Naive thymus-derived CD4-positive, alpha-beta T cell (primary cell): ENCODE measurements at regions not wholly inside any gene's neighbourhood (a gene's known extent, or its start where the extent isn't known, plus 50 kb on each side); places are given as distances from the start of the nearest gene placed in this dataset.

ENCODE experiments used
- ATAC-seq: fragments of 150-1000 bp; cut with Tn5 transposase; 2 replicates; pipeline ENCODE4 v1.10.0; 2021; ENCODE audit warnings: mild to moderate bottlenecking, moderate library complexity
- CTCF ChIA-PET: fragments of 350-600 bp; sonication (Branson Sonifier 250); formaldehyde crosslinking; loops from one replicate; lab custom pipeline; 2021; ENCODE audit warnings: antibody characterized with exemption; lab: Charles Lee
- POLR2A ChIA-PET: fragments of 350-600 bp; sonication (Branson Sonifier 250); formaldehyde crosslinking; loops from one replicate; lab custom pipeline; 2021; ENCODE audit warnings: antibody characterized with exemption, inconsistent platforms; lab: Charles Lee
- DNase-seq, 9 donors: peaks; one replicate each; pipeline versions ENCODE4 v3.0.0 to v3.0.0-alpha.2; 2020 to 2022; ENCODE audit warnings: mixed read lengths in 1 of 9
- H3K27ac ChIP-seq: one replicate; pipeline ENCODE4 v1.7.0; 2013; ENCODE audit warnings: mild to moderate bottlenecking, low read depth, low read length, moderate library complexity
- H3K27me3 ChIP-seq, 2 donors: one replicate each; pipeline ENCODE4 v1.7.0; 2013; ENCODE audit warnings: low read length in 2 of 2, mild to moderate bottlenecking in 2 of 2, moderate library complexity in 2 of 2; ENCODE audit not compliant: control insufficient read depth in 2 of 2, insufficient read depth in 2 of 2
- H3K36me3 ChIP-seq, 3 experiments: 1 replicate in 2 of 3; 2 replicates in 1 of 3; pipeline ENCODE4 v1.7.0; 2013; ENCODE audit warnings: low read length in 3 of 3, mild to moderate bottlenecking in 3 of 3, moderate library complexity in 1 of 3; ENCODE audit not compliant: insufficient read depth in 3 of 3, control insufficient read depth in 2 of 3
- H3K4me1 ChIP-seq, 2 donors: one replicate each; pipeline ENCODE4 v1.7.0; 2013; ENCODE audit warnings: low read length in 2 of 2, mild to moderate bottlenecking in 2 of 2, moderate library complexity in 1 of 2; ENCODE audit not compliant: control insufficient read depth in 2 of 2, insufficient read depth in 2 of 2
- H3K4me3 ChIP-seq: 2 replicates; pipeline ENCODE4 v1.7.0; 2013; ENCODE audit warnings: mild to moderate bottlenecking, low read length
- H3K9me3 ChIP-seq, 3 experiments: 1 replicate in 2 of 3; 2 replicates in 1 of 3; pipeline ENCODE4 v1.7.0; 2013; ENCODE audit warnings: low read length in 3 of 3; ENCODE audit not compliant: control insufficient read depth in 2 of 3
- H3K27ac Mint-ChIP-seq, 9 donors: one replicate each; pipeline ENCODE4 v1.8.0; 2020 to 2022; ENCODE audit warnings: mixed read lengths in 9 of 9, mild to moderate bottlenecking in 8 of 9, moderate library complexity in 5 of 9, inconsistent platforms in 2 of 9
- H3K27me3 Mint-ChIP-seq, 5 donors: one replicate each; pipeline ENCODE4 v1.8.0; 2021 to 2022; ENCODE audit warnings: mixed read lengths in 5 of 5, mild to moderate bottlenecking in 1 of 5
- H3K36me3 Mint-ChIP-seq, 5 donors: one replicate each; pipeline ENCODE4 v1.8.0; 2020 to 2022; ENCODE audit warnings: mixed read lengths in 5 of 5, mild to moderate bottlenecking in 3 of 5, inconsistent platforms in 1 of 5
- H3K4me1 Mint-ChIP-seq, 7 donors: one replicate each; pipeline ENCODE4 v1.8.0; 2020 to 2022; ENCODE audit warnings: mixed read lengths in 7 of 7, mild to moderate bottlenecking in 3 of 7, inconsistent platforms in 1 of 7
- H3K4me3 Mint-ChIP-seq, 10 donors: one replicate each; pipeline ENCODE4 v1.8.0; 2020 to 2022; ENCODE audit warnings: mild to moderate bottlenecking in 10 of 10, mixed read lengths in 10 of 10, moderate library complexity in 6 of 10, inconsistent platforms in 2 of 10
- H3K9me3 Mint-ChIP-seq, 11 donors: one replicate each; pipeline ENCODE4 v1.8.0; 2020 to 2022; ENCODE audit warnings: mixed read lengths in 11 of 11, mild to moderate bottlenecking in 4 of 11, inconsistent platforms in 1 of 11, moderate library complexity in 1 of 11
- intact Hi-C, 2 donors: fragments of 100-400 bp; cut with micrococcal nuclease; formaldehyde crosslinking; loops; one replicate each; pipeline ENCODE4 v1.15.1; 2023

DNA sequence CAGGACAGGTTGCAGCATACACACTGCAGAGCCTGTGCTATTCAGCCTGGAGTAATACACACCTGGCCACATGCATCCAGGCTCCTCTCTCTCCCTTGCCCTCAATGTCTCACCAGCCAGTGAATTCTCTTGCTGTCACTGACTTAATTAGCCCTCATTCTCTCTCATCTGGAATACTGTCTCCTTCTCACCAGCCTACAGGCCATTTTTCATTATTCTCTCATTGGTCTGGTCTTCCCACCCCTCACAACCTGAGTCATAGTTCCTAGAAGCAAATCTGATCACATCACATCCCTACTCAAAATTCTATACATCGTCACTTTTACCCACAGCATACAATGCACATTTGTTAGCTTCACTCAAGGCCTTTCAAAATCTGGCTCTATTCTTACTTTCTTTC is 333.1 kb downstream of the PIK3C3 start:
- ATAC-seq (no peak), DNase-seq (no peak)
- no peak overlapping the region for H3K27ac ChIP-seq
- Mint-ChIP-seq H3K4me1 (no peaks in the 10 kb centered on the region), H3K4me3 (no peak overlapping the region), H3K27me3 (no peaks in the 10 kb centered on the region), H3K36me3 (no peaks in the 10 kb centered on the region), H3K27ac (no peak overlapping the region), H3K9me3 (peaks cover 0 to 4% (median 0%) of the 10 kb centered on the region in 11 donors)
- H3K36me3 ChIP-seq = no peaks in the 10 kb centered on the region
- POLR2A ChIA-PET = no interaction called here
- no peaks in the 10 kb centered on the region for H3K9me3 ChIP-seq
- intact Hi-C loops = no loop called here
- no peaks in the 10 kb centered on the region for H3K4me1 ChIP-seq
- CTCF ChIA-PET = no interaction called here
- no peaks in the 10 kb centered on the region for H3K27me3 ChIP-seq
- H3K4me3 ChIP-seq = no peak overlapping the region

DNA sequence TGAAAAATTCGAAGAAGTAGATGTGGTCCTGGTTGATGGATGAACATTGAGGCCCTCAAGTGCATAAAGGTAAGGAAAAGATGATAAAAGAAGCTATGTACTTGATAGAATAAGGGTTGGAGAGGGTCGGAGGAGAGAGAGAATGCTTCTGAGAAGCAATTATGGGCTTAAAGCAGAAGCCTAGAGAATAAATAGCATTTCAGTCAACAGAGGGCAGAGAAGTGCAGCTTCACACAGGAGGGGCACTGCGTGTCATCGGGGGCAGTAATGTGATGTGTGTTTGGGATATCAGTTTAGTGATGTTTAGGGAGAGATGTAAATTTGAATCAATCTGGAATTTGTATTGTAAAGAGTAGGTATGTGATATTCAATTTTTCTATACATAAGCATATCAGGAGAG is 334.5 kb downstream of the PIK3C3 start:
- POLR2A ChIA-PET = no interaction called here
- H3K4me1 Mint-ChIP-seq = no peaks in the 10 kb centered on the region
- CTCF ChIA-PET = interaction anchor here (0.9 kb wide), 1 partner anchor 9 kb away, joined by 3 read pairs; no protein-coding TSS in a partner anchor
- intact Hi-C loops = no loop called here
- no peaks in the 10 kb centered on the region for H3K27me3 ChIP-seq
- H3K27me3 Mint-ChIP-seq = peaks cover 0 to 2% (median 0%) of the 10 kb centered on the region in 5 donors
- H3K27ac ChIP-seq = no peak overlapping the region
- no peaks in the 10 kb centered on the region for H3K4me1 ChIP-seq
- DNase-seq = no peak
- no peaks in the 10 kb centered on the region for H3K36me3 Mint-ChIP-seq
- ATAC-seq = no peak
- no peak overlapping the region for H3K4me3 ChIP-seq
- H3K27ac Mint-ChIP-seq = no peak overlapping the region
- H3K9me3 Mint-ChIP-seq = peaks cover 0 to 4% (median 0%) of the 10 kb centered on the region in 11 donors
- no peaks in the 10 kb centered on the region for H3K9me3 ChIP-seq
- H3K4me3 Mint-ChIP-seq = no peak overlapping the region
- H3K36me3 ChIP-seq = no peaks in the 10 kb centered on the region

DNA sequence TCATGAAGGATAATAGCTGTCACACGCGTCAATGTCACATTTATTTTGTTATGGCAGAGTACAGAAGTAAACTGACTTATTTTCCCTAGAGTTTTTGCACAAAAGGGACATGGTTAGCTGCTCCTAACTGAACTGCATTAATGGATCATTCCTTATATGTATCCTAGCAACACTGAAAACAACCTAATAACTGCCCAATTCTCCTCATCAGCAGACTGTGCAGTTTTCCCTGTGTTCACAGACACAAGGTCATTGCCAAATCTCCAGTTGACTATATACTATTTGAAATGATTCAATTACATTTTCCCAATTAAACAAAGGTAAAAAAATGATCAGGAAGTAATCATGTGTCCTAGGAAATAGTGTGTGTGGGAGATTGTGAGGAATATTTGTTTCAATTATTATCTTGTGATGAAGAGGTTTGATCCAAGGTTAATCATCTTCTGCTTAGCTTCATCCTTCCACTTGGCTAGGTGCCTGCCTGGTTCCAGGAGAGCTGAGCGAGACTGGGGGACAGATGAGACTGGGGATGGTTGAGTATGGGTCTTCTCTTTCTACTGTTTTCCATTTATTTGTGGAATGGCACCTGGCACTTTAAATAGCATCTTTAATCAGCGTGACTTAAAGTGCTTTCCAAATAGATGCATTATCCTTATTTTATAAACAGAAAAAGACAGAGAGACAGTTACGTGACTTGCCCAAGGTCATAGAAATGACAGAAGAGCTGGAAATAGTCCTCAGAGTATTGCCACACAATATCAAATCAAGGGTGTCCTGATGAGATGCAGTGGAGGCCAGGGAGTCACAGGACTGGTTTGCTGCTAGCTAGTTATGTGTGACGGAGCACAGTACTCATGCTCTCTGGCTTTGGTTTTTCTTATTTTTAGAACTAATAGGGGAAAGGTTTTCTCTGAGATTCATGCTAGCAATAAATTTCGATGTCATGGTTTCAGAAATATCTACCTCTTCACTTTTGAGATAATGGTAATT is 335.6 kb downstream of the PIK3C3 start:
- no peak overlapping the region for H3K4me3 ChIP-seq
- no peak overlapping the region for H3K27ac ChIP-seq
- intact Hi-C loops = no loop called here
- H3K27me3 ChIP-seq = no peaks in the 10 kb centered on the region
- Mint-ChIP-seq H3K27ac (no peak overlapping the region), H3K27me3 (peaks cover 0 to 5% (median 0%) of the 10 kb centered on the region in 5 donors), H3K36me3 (no peaks in the 10 kb centered on the region), H3K4me3 (no peak overlapping the region), H3K9me3 (peaks cover 0 to 4% (median 0%) of the 10 kb centered on the region in 11 donors), H3K4me1 (no peaks in the 10 kb centered on the region)
- H3K9me3 ChIP-seq = no peaks in the 10 kb centered on the region
- DNase-seq = no peak
- H3K4me1 ChIP-seq = no peaks in the 10 kb centered on the region
- POLR2A ChIA-PET = no interaction called here
- no peak for ATAC-seq
- no peaks in the 10 kb centered on the region for H3K36me3 ChIP-seq
- CTCF ChIA-PET = interaction anchor here (0.9 kb wide), 1 partner anchor 8 kb away, joined by 3 read pairs; no protein-coding TSS in a partner anchor

DNA sequence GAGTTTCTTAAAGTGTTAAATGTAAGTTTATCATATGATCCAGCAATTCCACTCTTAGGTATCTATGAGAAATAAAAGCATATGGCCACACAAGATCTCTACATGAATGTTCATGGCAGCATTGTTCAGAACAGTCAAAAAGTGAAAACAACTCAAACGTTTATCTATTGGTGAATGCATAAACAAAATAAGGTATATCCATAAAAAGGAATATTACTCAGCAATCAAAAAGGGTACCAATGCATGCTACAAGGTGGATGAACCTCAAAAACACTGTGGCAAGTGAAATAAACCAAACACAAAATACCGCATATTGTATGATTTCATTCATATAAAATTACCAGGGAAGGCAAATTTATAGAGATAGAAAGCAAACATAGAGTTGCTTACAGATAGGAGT is 337.6 kb downstream of the PIK3C3 start:
- no peak overlapping the region for H3K27ac Mint-ChIP-seq
- Histone ChIP-seq H3K27ac (no peak overlapping the region), H3K4me3 (no peak overlapping the region), H3K9me3 (no peaks in the 10 kb centered on the region), H3K4me1 (no peaks in the 10 kb centered on the region), H3K36me3 (no peaks in the 10 kb centered on the region), H3K27me3 (no peaks in the 10 kb centered on the region)
- ChIA-PET CTCF (no interaction called here), POLR2A (no interaction called here)
- peaks cover 0 to 5% (median 0%) of the 10 kb centered on the region in 5 donors for H3K27me3 Mint-ChIP-seq
- no peak for ATAC-seq
- intact Hi-C loops = no loop called here
- no peaks in the 10 kb centered on the region for H3K36me3 Mint-ChIP-seq
- no peak for DNase-seq
- no peaks in the 10 kb centered on the region for H3K4me1 Mint-ChIP-seq
- peaks cover 0 to 4% (median 0%) of the 10 kb centered on the region in 11 donors for H3K9me3 Mint-ChIP-seq
- no peak overlapping the region for H3K4me3 Mint-ChIP-seq

DNA sequence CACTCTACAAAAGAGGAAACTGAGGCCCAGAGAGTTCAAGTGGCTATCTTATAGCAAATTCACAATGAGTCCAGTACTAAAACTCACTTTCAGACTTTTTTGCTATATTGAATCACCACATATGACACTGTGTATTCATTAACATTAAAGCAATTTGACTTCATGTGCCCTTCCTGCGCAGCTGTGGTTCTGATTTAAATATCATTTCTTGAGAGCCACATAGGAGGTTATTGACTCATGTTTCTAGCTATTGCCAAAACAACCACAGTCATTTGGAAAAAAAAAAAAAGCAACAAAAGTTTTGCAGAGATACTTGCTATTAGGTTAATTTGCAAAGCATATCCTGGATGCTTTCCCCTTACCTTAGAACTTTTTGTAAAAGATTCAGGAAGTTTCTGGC is 341.2 kb downstream of the PIK3C3 start:
- no peaks in the 10 kb centered on the region for H3K9me3 ChIP-seq
- Mint-ChIP-seq H3K4me3 (no peak overlapping the region), H3K27ac (no peak overlapping the region), H3K36me3 (no peaks in the 10 kb centered on the region), H3K27me3 (peaks cover 0 to 5% (median 2%) of the 10 kb centered on the region in 5 donors), H3K4me1 (peaks cover 0 to 4% (median 0%) of the 10 kb centered on the region in 7 donors), H3K9me3 (peaks cover 0 to 4% (median 0%) of the 10 kb centered on the region in 11 donors)
- no peaks in the 10 kb centered on the region for H3K27me3 ChIP-seq
- intact Hi-C loops = loop anchor here in 1 of 2 donors (5.0 kb wide), 1 partner anchor 1301 kb away; no protein-coding TSS in a partner anchor
- no peaks in the 10 kb centered on the region for H3K36me3 ChIP-seq
- CTCF ChIA-PET = no interaction called here
- H3K4me1 ChIP-seq = no peaks in the 10 kb centered on the region
- POLR2A ChIA-PET = no interaction called here
- H3K27ac ChIP-seq = no peak overlapping the region
- no peak for DNase-seq
- no peak overlapping the region for H3K4me3 ChIP-seq
- ATAC-seq = no peak

DNA sequence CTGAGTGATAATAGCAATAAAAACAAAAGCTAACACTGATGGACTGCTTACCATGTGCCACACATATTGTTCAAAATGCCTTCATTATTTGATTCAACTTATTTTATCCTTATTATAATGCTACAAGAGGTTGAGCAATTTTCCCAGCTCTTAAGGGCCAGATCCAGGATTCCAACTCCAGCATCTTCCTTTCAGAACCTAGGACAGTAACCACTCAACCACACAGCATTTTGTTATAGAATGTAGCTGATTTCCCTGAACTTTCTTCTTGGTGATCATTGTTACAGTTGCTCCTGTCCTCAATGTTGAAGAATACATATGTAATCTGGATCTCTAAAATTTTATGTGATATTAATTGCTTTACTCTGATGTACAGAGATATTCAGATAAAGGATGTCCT is 341.7 kb downstream of the PIK3C3 start:
- Histone ChIP-seq H3K4me1 (no peaks in the 10 kb centered on the region), H3K9me3 (no peaks in the 10 kb centered on the region), H3K27ac (no peak overlapping the region), H3K36me3 (no peaks in the 10 kb centered on the region), H3K27me3 (no peaks in the 10 kb centered on the region), H3K4me3 (no peak overlapping the region)
- H3K4me1 Mint-ChIP-seq = peaks cover 0 to 4% (median 0%) of the 10 kb centered on the region in 7 donors
- no peak overlapping the region for H3K4me3 Mint-ChIP-seq
- H3K9me3 Mint-ChIP-seq = peaks cover 0 to 4% (median 0%) of the 10 kb centered on the region in 11 donors
- ATAC-seq (no peak), DNase-seq (no peak)
- CTCF ChIA-PET = interaction anchor here (1.5 kb wide), 1 partner anchor 16 kb away, joined by 3 read pairs; no protein-coding TSS in a partner anchor
- POLR2A ChIA-PET = no interaction called here
- H3K27ac Mint-ChIP-seq = no peak overlapping the region
- intact Hi-C loops = loop anchor here in 1 of 2 donors (5.0 kb wide), 1 partner anchor 1301 kb away; no protein-coding TSS in a partner anchor
- H3K27me3 Mint-ChIP-seq = peaks cover 0 to 5% (median 2%) of the 10 kb centered on the region in 5 donors
- no peaks in the 10 kb centered on the region for H3K36me3 Mint-ChIP-seq
